ENCODE measurements at regions not wholly inside any gene's neighbourhood (a gene's known extent, or its start where the extent isn't known, plus 50 kb on each side); places are given as distances from the start of the nearest gene placed in this dataset.

DNA sequence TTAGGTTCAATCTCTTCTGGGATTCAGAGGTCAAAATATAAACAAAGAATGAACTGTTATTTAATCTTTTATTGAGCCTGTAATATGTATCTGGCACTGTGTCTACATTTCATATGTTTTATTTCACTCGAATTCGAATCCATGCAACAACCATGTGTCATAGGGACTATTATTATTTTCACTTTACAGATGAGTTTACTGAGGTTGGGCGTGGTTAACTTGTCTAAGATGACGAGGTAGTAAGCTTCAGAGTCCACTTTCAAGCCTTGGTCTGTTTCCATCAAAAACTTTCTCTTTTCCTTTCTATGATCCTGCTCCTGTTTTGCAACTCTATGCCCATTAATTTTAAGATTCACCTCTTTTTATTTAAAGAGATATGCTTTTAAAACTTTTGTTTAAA is 55.2 kb upstream of the DMAC1 start:
- no peak for DNase-seq
- Histone ChIP-seq H3K4me2 (ENCODE audit: insufficient read depth, low read length) (no peak overlapping the region), H2AFZ (ENCODE audit: low read depth, low read length) (no peak overlapping the region), H3K4me3 (ENCODE audit: low read depth in 1 of 2, low read length in 2 of 2) (no peak overlapping the region), H3K9me3 (ENCODE audit: insufficient read depth, low read length, severe bottlenecking) (no peaks in the 10 kb centered on the region), H3K27ac (ENCODE audit: low read length) (no peak overlapping the region), H3K4me1 (ENCODE audit: insufficient read depth, low read length) (no peaks in the 10 kb centered on the region), H3K36me3 (ENCODE audit: insufficient read depth, low read length) (no peaks in the 10 kb centered on the region), H3K79me2 (ENCODE audit: insufficient read depth, low read length) (no peaks in the 10 kb centered on the region), H4K20me1 (ENCODE audit: insufficient read depth, low read length) (no peaks in the 10 kb centered on the region), H3K27me3 (ENCODE audit: insufficient read depth, low read length, poor library complexity) (no peaks in the 10 kb centered on the region), H3K9ac (ENCODE audit: low read depth, low read length) (no peak overlapping the region)
- no peak for TF ChIP-seq EZH2 (IDR thresholded peaks at IDR 0.05; ENCODE audit: borderline replicate concordance, low read depth, low read length, severe bottlenecking)
- TF ChIP-seq, protein P1, sequence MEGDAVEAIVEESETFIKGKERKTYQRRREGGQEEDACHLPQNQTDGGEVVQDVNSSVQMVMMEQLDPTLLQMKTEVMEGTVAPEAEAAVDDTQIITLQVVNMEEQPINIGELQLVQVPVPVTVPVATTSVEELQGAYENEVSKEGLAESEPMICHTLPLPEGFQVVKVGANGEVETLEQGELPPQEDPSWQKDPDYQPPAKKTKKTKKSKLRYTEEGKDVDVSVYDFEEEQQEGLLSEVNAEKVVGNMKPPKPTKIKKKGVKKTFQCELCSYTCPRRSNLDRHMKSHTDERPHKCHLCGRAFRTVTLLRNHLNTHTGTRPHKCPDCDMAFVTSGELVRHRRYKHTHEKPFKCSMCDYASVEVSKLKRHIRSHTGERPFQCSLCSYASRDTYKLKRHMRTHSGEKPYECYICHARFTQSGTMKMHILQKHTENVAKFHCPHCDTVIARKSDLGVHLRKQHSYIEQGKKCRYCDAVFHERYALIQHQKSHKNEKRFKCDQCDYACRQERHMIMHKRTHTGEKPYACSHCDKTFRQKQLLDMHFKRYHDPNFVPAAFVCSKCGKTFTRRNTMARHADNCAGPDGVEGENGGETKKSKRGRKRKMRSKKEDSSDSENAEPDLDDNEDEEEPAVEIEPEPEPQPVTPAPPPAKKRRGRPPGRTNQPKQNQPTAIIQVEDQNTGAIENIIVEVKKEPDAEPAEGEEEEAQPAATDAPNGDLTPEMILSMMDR (IDR thresholded peaks at IDR 0.05; ENCODE audit: borderline replicate concordance, extremely low read depth, low read length, poor library complexity, severe bottlenecking), result no peak
- ATAC-seq (ENCODE audit: insufficient read depth, low read depth), result no peak
